Lung (tissue), 11 donors: ENCODE measurements at regions not wholly inside any gene's neighbourhood (a gene's known extent, or its start where the extent isn't known, plus 50 kb on each side); places are given as distances from the start of the nearest gene placed in this dataset.

Experiments
- ATAC-seq: fragments of 200-7000 bp; cut with Tn5 transposase; one replicate; pipeline ENCODE4 v1.9.1; 2020; ENCODE audit warnings: moderate number of reproducible peaks; ENCODE audit not compliant: insufficient read depth, low FRiP score
- DNase-seq, 3 donors: peaks; one replicate each; pipeline ENCODE4 v3.0.0-alpha.2; 2013 to 2017
- H3K27ac ChIP-seq, 2 donors: one replicate each; pipeline ENCODE4 v1.5.1; 2013; ENCODE audit warnings: mild to moderate bottlenecking in 2 of 2, moderate library complexity in 2 of 2, control low read depth in 1 of 2, inconsistent platforms in 1 of 2, low read depth in 1 of 2, low read length in 1 of 2
- H3K27me3 ChIP-seq, 3 donors: one replicate each; pipeline ENCODE4 v1.5.1; 2013; ENCODE audit warnings: low read length in 2 of 3; ENCODE audit not compliant: control insufficient read depth in 3 of 3, insufficient read depth in 3 of 3
- H3K36me3 ChIP-seq, 4 donors: one replicate each; pipeline ENCODE4 v1.5.1; 2013; ENCODE audit warnings: low read length in 4 of 4, mild to moderate bottlenecking in 1 of 4, moderate library complexity in 1 of 4; ENCODE audit not compliant: control insufficient read depth in 4 of 4, insufficient read depth in 4 of 4
- H3K4me1 ChIP-seq, 5 donors: one replicate each; pipeline ENCODE4 v1.5.1; 2013; ENCODE audit warnings: low read length in 5 of 5, mild to moderate bottlenecking in 2 of 5, moderate library complexity in 1 of 5; ENCODE audit not compliant: control insufficient read depth in 5 of 5, insufficient read depth in 5 of 5
- H3K4me3 ChIP-seq: one replicate; pipeline ENCODE4 v1.5.1; 2013; ENCODE audit warnings: mild to moderate bottlenecking, control low read depth, moderate library complexity
- H3K9ac ChIP-seq, 2 donors: one replicate each; pipeline ENCODE4 v1.5.1; 2013; ENCODE audit warnings: low read length in 2 of 2, control low read depth in 1 of 2; ENCODE audit not compliant: insufficient read depth in 1 of 2
- H3K9me3 ChIP-seq, 4 donors: one replicate each; pipeline ENCODE4 v1.5.1; 2013; ENCODE audit warnings: low read length in 3 of 4, mild to moderate bottlenecking in 1 of 4, moderate library complexity in 1 of 4; ENCODE audit not compliant: control insufficient read depth in 4 of 4, insufficient read depth in 3 of 4
- WGBS, 2 donors: extraction: QIAGEN DNeasy Blood & Tissue Kit; methylation state at CpG; one replicate each; pipeline ENCODE4 v1.1.7; 2013; 5-methylcytosine and 5-hydroxymethylcytosine counted together
- TF ChIP-seq, protein P1 (sequence below): IDR thresholded peaks from 2 replicates; pipeline ENCODE4 v1.5.1; 2012; ENCODE audit warnings: mild to moderate bottlenecking; ENCODE audit errors: control extremely low read depth, extremely low read depth
- donor health status: control.
- donor health status: control.
- donor health status: Bipolar disorder and iron deficiency.
- donor health status: healthy.
- donor health status: DM: yes; HTN: yes; CAD: no.

- no peak overlapping the region for H3K4me3 ChIP-seq
- DNase-seq (no peak), ATAC-seq (no peak)
- no peak overlapping the region for H3K9ac ChIP-seq
- TF ChIP-seq, protein P1, sequence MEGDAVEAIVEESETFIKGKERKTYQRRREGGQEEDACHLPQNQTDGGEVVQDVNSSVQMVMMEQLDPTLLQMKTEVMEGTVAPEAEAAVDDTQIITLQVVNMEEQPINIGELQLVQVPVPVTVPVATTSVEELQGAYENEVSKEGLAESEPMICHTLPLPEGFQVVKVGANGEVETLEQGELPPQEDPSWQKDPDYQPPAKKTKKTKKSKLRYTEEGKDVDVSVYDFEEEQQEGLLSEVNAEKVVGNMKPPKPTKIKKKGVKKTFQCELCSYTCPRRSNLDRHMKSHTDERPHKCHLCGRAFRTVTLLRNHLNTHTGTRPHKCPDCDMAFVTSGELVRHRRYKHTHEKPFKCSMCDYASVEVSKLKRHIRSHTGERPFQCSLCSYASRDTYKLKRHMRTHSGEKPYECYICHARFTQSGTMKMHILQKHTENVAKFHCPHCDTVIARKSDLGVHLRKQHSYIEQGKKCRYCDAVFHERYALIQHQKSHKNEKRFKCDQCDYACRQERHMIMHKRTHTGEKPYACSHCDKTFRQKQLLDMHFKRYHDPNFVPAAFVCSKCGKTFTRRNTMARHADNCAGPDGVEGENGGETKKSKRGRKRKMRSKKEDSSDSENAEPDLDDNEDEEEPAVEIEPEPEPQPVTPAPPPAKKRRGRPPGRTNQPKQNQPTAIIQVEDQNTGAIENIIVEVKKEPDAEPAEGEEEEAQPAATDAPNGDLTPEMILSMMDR, result no peak
- no peaks in the 10 kb centered on the region for H3K9me3 ChIP-seq
- H3K4me1 ChIP-seq, result no peaks in the 10 kb centered on the region
- no peaks in the 10 kb centered on the region for H3K36me3 ChIP-seq
- H3K27ac ChIP-seq, result no peak overlapping the region
- 66 to 87% methylated on average over 3 of the region's 3 CpGs for WGBS, 2 donors
- no peaks in the 10 kb centered on the region for H3K27me3 ChIP-seq
Measured at GRCh38 chr2:62402156-62402555, 103.8 kb downstream of the TMEM17 start.

DNA sequence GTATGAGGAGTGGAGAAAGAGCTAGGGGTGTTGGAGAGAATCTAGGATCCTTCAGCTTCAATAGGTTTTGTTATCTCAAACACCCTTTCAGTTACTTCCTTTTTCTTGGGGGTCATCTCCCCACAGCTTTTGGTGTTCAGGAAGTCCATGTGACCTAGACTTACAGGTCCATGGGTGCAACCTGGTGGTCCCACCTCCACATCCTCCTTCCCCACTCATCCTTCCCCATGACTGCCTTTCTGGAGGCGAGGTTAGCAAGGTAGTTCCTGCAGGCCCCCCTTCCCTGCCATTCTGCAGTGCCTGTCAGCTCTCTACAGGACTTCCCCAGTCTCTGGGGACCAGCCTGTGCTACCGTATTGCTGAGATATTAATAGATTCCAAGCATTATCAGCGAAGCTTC is 107.6 kb downstream of the TMEM17 start:
- Histone ChIP-seq H3K4me3 (no peak overlapping the region), H3K27ac (no peak overlapping the region), H3K9me3 (no peaks in the 10 kb centered on the region), H3K36me3 (no peaks in the 10 kb centered on the region), H3K27me3 (no peaks in the 10 kb centered on the region), H3K4me1 (no peaks in the 10 kb centered on the region), H3K9ac (no peak overlapping the region)
- WGBS, 2 donors, result 24 to 52% methylated on average over 3 of the region's 3 CpGs
- no peak for DNase-seq
- no peak for ATAC-seq
- TF ChIP-seq, protein P1, result no peak

DNA sequence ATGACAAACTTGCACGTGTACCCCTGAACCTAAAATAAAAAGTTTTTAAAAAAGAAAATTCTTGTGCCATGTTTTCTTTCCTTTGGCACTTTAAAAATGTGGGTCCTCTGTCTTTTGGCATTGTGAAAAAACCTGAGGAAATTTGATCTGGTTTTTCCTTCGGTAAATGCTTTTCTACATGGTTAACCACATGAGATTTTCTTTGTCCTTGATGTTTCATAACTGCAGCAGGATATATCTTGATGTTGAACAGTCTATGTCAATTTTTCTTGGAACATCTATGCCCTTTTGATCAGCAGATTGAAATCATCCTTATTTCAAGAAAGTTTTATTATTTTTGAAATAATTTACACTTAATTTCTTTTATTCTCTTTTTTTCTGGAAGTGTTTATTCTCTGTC is 109.1 kb downstream of the TMEM17 start:
- no peak overlapping the region for H3K27ac ChIP-seq
- H3K4me1 ChIP-seq, result no peaks in the 10 kb centered on the region
- WGBS, 2 donors, result 77% methylated on average over 2 of the region's 2 CpGs
- H3K36me3 ChIP-seq, result no peaks in the 10 kb centered on the region
- H3K4me3 ChIP-seq, result no peak overlapping the region
- TF ChIP-seq, protein P1, result no peak
- H3K9ac ChIP-seq, result no peak overlapping the region
- no peaks in the 10 kb centered on the region for H3K27me3 ChIP-seq
- DNase-seq (no peak), ATAC-seq (no peak)
- no peaks in the 10 kb centered on the region for H3K9me3 ChIP-seq

- DNase-seq (no peak), ATAC-seq (no peak)
- no peak overlapping the region for H3K27ac ChIP-seq
- WGBS, 2 donors, result 85 to 94% methylated on average over 3 of the region's 3 CpGs
- H3K36me3 ChIP-seq, result no peaks in the 10 kb centered on the region
- H3K4me1 ChIP-seq, result no peaks in the 10 kb centered on the region
- TF ChIP-seq, protein P1, result no peak
- no peak overlapping the region for H3K4me3 ChIP-seq
- no peaks in the 10 kb centered on the region for H3K9me3 ChIP-seq
- H3K27me3 ChIP-seq, result no peaks in the 10 kb centered on the region
- H3K9ac ChIP-seq, result no peak overlapping the region
Measured at GRCh38 chr2:62393293-62393692, 112.7 kb downstream of the TMEM17 start.
